GM18861 (cell line): ENCODE measurements at regions not wholly inside any gene's neighbourhood (a gene's known extent, or its start where the extent isn't known, plus 50 kb on each side); places are given as distances from the start of the nearest gene placed in this dataset.

ENCODE experiments used
- ATAC-seq: cut with Tn5 transposase; IDR thresholded peaks from one replicate; pipeline ENCODE4 v1.9.1; 2021; ENCODE audit not compliant: unreplicated experiment

GRCh38 chr16:5487728-5488127, 390.1 kb upstream of the EEF2KMT start:
- ATAC-seq: no peak

GRCh38 chr16:5482256-5482655, 384.7 kb upstream of the EEF2KMT start:
- no peak for ATAC-seq

GRCh38 chr16:5480431-5481195, 383.0 kb upstream of the EEF2KMT start:
- ATAC-seq: no peak

- no peak for ATAC-seq
These were observed 382.3 kb upstream of the EEF2KMT start for GRCh38 chr16:5479926-5480325.

- ATAC-seq: no peak
These were observed 380.4 kb upstream of the EEF2KMT start for GRCh38 chr16:5478036-5478435.

- no peak for ATAC-seq
These were observed 379.7 kb upstream of the EEF2KMT start for GRCh38 chr16:5477251-5477650.

GRCh38 chr16:5472552-5472951, 375.0 kb upstream of the EEF2KMT start:
- ATAC-seq: no peak

- ATAC-seq: no peak
These were observed 370.9 kb upstream of the EEF2KMT start for GRCh38 chr16:5468488-5468887.

GRCh38 chr16:5467552-5467951, 370.0 kb upstream of the EEF2KMT start:
- ATAC-seq: no peak

- ATAC-seq: no peak
These were observed 369.0 kb upstream of the EEF2KMT start for GRCh38 chr16:5466551-5466950.

- no peak for ATAC-seq
These were observed 368.1 kb upstream of the EEF2KMT start for GRCh38 chr16:5465714-5466113.

- ATAC-seq: no peak
These were observed 366.2 kb upstream of the EEF2KMT start for GRCh38 chr16:5463820-5464219.

- no peak for ATAC-seq
These were observed 364.0 kb upstream of the EEF2KMT start for GRCh38 chr16:5461574-5461973.

GRCh38 chr16:5461141-5461540, 363.5 kb upstream of the EEF2KMT start:
- ATAC-seq: no peak

- no peak for ATAC-seq
These were observed 363.1 kb upstream of the EEF2KMT start for GRCh38 chr16:5460701-5461100.

GRCh38 chr16:5459863-5460262, 362.3 kb upstream of the EEF2KMT start:
- no peak for ATAC-seq

- no peak for ATAC-seq
These were observed 357.5 kb upstream of the EEF2KMT start for GRCh38 chr16:5455110-5455509.

- no peak for ATAC-seq
These were observed 356.8 kb upstream of the EEF2KMT start for GRCh38 chr16:5454349-5454748.

GRCh38 chr16:5451641-5452040, 354.0 kb upstream of the EEF2KMT start:
- ATAC-seq: no peak

GRCh38 chr16:5450409-5451104, 353.0 kb upstream of the EEF2KMT start:
- ATAC-seq: no peak

- ATAC-seq: no peak
These were observed 352.3 kb upstream of the EEF2KMT start for GRCh38 chr16:5449901-5450300.

- no peak for ATAC-seq
These were observed 351.2 kb upstream of the EEF2KMT start for GRCh38 chr16:5448798-5449197.

- ATAC-seq: no peak
These were observed 350.1 kb upstream of the EEF2KMT start for GRCh38 chr16:5447734-5448133.
